ENCODE measurements at regions not wholly inside any gene's neighbourhood (a gene's known extent, or its start where the extent isn't known, plus 50 kb on each side); places are given as distances from the start of the nearest gene placed in this dataset.
A peak's percentile ranks its signal among the peaks of the same experiment; 100 is the strongest.
"Not testable (repeated sequence)": the region's sequence is repeated elsewhere in the genome, so short reads cannot be mapped to it uniquely, and the experiment has no call there.

- DNase-seq = no peak
These were observed 108.6 kb downstream of the ZMAT1 start for GRCh38 chrX:101823236-101823635.

GRCh38 chrX:101817739-101818138 is 114.1 kb downstream of the ZMAT1 start:
- DNase-seq = not testable (repeated sequence)

- no peak for DNase-seq
These were observed 118.6 kb downstream of the ZMAT1 start for GRCh38 chrX:101813200-101813599.

- peak; percentile 9 to 17 for DNase-seq
These were observed 128.4 kb downstream of the ZMAT1 start for GRCh38 chrX:101803451-101803850.

- DNase-seq = peak; percentile 77 to 81
These were observed 132.4 kb downstream of the ZMAT1 start for GRCh38 chrX:101799387-101799786.

GRCh38 chrX:101787934-101788333 is 128.3 kb upstream of the ARMCX2 start:
- no peak for DNase-seq

- DNase-seq = no peak
These were observed 125.5 kb upstream of the ARMCX2 start for GRCh38 chrX:101785142-101785541.

GRCh38 chrX:101780421-101780820 is 120.8 kb upstream of the ARMCX2 start:
- not testable (repeated sequence) for DNase-seq

- DNase-seq = no peak
These were observed 114.7 kb upstream of the ARMCX2 start for GRCh38 chrX:101774340-101774739.

GRCh38 chrX:101764538-101764937 is 104.9 kb upstream of the ARMCX2 start:
- DNase-seq = no peak

GRCh38 chrX:101759000-101759399 is 99.3 kb upstream of the ARMCX2 start:
- peak; percentile 3 to 28 for DNase-seq

GRCh38 chrX:101750744-101751143 is 91.1 kb upstream of the ARMCX2 start:
- DNase-seq = no peak

GRCh38 chrX:101749436-101749835 is 89.8 kb upstream of the ARMCX2 start:
- no peak for DNase-seq

- no peak for DNase-seq
These were observed 85.4 kb upstream of the ARMCX2 start for GRCh38 chrX:101745046-101745445.

GRCh38 chrX:101744085-101744484 is 84.4 kb upstream of the ARMCX2 start:
- no peak for DNase-seq

- no peak for DNase-seq
These were observed 81.0 kb upstream of the ARMCX2 start for GRCh38 chrX:101740642-101741041.

- not testable (repeated sequence) for DNase-seq
These were observed 79.2 kb upstream of the ARMCX2 start for GRCh38 chrX:101738867-101739266.

GRCh38 chrX:101738411-101738810 is 78.8 kb upstream of the ARMCX2 start:
- not testable (repeated sequence) for DNase-seq

GRCh38 chrX:101736651-101737050 is 77.0 kb upstream of the ARMCX2 start:
- DNase-seq = no peak

- no peak for DNase-seq
These were observed 73.2 kb upstream of the ARMCX2 start for GRCh38 chrX:101732870-101733269.

GRCh38 chrX:101729986-101730385 is 70.3 kb upstream of the ARMCX2 start:
- no peak for DNase-seq

Measured in Kasumi-1 (cell line).